HG03097 (cell line): ENCODE measurements at regions not wholly inside any gene's neighbourhood (a gene's known extent, or its start where the extent isn't known, plus 50 kb on each side); places are given as distances from the start of the nearest gene placed in this dataset.

Source experiments
- ATAC-seq: cut with Tn5 transposase; IDR thresholded peaks from one replicate; pipeline ENCODE4 v1.9.1; 2021; ENCODE audit not compliant: unreplicated experiment, low FRiP score

DNA sequence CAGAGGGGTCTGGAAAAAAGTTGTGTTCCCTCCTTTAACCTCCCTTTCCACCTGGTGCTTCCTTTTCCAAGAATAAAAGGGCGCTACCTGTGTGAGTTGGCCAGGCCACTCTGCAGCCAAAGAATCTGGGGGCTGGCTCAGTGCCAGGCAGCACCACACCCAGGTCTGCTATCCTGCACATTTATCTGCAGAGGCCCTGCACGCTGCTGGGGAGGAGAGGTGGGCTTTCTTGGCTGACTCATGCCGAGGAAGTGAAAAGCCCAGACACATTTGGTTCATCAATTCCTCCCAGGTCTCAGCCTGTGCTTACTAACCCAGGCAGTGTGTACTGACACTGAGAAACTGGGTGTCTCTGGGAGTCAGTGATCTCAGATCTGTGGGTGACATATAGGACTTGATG lies 79.8 kb upstream of the F3 start:
- no peak for ATAC-seq

DNA sequence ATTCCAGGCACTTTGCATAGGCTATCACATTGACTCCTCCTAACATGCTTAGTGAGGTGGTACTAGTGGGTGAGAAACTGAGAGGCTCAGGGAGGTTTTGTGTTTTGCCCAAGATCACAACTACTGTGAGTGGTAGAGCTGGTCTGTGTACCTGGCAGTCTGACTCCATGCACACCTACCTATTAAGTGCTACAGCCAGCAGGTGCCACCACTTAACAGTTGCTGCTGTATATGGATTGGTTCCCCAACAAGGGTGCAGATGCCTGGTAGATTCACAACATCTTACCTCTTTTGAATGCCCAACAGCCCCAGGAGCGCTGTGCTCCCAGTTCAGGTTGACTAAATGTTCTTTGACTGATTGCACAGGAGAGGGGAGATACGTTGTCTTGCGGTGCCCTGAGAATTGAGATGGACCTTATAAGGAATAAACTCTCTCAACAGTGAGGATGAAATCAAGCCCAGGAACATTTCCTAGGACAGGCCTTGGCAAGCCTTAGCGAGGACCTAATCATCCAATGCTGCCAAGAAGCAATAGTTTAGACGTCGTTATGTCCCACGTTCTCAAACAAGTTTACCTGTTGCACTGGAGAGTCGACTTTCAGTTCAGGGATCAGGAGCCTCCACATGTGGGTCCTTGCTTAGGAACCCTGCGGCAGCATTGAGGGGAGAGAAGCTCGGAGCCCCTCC lies 78.9 kb upstream of the F3 start:
- ATAC-seq, result no peak

DNA sequence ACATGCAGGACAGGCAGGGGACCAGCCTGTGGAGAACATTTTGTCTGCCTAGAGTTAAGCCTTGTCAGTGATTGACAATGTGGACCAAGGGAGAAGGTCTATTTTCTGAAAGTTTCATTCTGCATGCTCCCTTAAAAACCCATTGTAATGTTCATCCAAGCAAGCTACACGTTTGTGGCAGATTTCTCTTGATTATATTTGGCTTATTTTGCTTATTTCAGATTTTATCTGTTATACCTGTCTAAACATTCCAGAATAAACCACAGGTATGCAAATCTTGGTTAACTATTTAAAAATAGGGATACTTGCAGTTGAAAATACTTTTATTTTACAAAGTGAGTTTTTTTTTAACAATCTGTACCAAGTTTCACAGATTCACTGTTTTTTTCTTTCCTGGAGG lies 78.2 kb upstream of the F3 start:
- no peak for ATAC-seq

DNA sequence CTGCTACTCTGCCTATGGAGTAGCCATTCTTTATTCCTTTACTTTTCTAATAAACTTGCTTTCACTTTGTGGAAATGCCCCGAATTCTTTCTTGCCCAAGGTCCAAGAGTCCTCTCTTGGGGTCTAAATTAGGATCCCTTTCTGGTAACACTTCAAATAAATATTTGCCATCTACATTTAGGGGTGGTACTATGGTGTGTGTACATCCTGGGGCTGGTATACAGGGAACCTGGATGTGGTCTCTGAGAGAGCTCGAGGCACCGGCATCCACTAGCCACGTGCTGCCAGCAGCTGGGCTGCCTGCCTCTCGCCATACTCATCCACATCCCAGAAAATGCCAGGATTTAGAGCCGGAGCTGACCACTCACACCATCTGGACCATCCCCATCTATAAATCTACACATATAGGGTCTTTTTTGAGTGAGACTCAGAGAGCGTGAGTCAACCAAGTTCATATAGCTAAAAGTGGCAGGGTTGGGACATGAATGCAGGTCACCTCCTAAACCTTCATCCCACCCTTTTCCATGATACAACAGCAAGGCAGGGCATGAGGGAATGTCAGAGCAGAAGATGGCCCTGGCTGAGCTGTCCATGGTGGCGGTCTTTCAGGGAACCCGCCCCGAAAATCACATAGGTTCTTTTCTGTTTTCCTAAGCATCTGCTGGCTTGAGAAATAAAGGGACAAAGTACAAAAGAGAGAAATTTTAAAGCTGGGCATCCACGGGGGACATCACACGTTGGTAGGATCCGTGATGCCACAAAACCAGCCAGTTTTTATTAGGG lies 76.6 kb upstream of the F3 start:
- no peak for ATAC-seq

DNA sequence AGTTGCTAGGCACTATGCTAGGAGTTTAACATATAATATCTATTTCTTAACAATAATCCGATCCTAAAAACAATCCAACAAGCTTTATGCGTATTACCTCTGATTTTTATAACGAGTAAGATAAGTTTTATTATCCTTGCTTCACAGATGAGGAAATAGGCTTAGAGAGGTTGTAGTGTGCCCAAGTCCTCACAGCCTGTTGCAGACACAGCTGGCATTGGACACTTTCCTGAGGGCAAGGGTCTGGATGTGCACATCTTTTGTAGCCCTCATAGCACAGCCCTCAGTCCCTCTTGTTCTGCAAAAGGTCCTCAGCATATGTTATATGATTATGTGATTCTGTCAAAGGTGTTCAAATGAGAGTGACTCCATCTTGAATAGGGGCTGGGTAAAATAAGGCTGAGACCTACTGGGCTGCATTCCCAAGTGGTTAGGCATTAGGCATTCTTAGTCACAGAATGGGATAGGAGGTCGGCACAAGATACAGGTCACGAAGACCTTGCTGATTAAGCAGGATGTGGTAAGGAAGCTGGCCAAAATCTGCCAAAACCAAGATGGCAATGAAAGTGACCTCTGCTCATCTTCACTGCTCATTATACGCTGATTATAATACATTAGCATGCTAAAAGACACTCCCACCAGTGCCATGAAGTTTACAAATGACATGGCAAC lies 75.7 kb upstream of the F3 start:
- ATAC-seq, result no peak

DNA sequence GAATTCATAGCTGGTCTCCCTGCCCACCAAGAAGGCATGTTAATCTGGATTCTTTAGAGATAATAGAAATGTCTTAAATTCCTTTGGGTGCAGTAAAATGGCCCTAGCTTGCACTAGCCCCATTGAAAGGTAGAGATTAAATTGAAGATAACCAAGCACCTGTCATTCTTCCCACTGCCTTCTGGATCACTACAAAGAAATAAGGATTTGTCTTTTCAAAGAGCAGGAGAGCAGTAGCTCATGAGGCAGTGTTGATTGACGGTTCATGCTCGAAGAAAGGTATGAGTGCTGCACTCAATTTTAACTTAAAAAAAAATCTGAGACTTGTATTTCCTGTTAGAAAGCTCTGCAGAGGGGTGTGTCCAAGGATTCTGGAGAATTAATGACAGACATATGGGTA lies 74.9 kb upstream of the F3 start:
- no peak for ATAC-seq

DNA sequence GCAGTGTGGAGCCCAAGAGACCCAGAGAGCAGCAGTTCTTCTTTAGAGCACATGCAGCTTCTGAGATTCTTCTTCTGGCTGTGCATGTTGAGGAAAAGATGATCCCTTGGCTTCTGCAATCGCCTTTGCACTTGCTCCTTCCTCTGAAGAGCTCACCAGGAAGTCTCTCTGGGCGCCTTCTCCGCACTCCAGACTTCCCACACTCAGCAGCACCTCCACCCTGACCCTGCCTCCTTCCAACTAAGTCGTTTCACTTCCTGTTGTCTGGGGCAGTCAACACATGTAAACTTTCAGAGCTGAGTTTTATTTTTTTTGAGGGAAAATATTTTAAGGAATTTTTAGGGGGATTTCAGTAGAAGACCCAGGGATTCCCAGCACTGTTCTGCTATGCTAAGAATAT lies 73.4 kb upstream of the F3 start:
- ATAC-seq, result no peak

DNA sequence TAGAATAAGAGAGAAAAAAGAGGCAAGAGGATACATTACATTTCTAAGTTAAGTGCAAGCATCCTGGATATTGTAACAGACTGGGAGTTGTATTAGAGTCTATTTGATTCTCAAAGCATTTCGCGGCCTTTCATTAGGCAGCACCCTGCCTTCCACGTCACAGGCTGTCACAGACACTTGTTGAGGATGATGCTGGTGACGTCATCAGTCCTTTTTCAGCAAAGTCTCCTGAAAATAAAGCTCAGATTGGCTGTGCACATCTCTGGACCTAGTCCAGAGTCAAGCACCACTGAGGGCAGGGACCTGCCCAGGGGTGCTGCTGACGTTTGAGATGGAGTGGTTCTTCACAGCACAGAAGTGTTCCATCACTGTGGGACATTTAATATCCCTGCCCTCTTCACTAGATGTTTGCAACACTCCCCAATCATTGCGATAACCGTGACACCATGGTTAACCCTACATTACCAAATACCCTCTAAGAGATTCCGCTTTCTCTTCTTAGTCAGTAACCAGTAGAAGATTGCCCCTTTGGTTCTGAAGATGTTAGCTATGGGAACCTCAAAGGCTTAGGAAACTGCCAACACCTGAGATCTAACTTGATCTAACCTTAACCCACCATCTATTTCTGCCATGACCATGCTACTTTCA lies 72.7 kb upstream of the F3 start:
- no peak for ATAC-seq

DNA sequence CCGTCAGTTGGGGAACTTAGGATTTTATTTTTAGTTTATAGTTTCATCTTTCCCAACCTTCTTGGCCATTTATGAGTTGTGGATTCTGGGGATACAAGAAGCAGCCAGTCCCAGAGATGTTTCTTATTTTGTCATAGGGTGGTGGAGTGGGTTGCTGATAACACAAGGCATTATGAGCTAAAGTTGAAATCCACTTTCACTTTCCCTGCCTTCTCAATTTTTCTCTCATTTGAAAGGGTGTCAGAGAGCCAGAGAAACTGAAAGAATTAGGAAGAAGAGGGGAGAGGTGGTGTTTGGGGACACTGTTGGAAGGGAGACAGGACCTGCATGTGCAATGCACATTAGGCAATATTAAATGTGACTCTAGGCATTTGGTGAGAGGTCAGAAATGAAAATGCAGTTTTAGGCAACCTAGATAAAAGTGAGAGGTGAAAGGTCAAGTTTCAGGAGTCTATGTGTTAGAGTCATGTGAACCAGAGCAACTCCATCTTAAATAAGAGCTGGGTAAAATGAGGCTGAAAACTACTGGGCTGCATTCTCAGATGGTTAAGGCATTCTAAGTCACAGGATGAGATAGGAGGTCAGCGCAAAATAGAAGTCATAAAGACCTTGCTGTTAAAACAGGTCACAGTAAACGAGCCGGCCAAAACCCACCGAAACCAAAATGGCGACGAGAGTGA lies 71.1 kb upstream of the F3 start:
- ATAC-seq, result no peak

DNA sequence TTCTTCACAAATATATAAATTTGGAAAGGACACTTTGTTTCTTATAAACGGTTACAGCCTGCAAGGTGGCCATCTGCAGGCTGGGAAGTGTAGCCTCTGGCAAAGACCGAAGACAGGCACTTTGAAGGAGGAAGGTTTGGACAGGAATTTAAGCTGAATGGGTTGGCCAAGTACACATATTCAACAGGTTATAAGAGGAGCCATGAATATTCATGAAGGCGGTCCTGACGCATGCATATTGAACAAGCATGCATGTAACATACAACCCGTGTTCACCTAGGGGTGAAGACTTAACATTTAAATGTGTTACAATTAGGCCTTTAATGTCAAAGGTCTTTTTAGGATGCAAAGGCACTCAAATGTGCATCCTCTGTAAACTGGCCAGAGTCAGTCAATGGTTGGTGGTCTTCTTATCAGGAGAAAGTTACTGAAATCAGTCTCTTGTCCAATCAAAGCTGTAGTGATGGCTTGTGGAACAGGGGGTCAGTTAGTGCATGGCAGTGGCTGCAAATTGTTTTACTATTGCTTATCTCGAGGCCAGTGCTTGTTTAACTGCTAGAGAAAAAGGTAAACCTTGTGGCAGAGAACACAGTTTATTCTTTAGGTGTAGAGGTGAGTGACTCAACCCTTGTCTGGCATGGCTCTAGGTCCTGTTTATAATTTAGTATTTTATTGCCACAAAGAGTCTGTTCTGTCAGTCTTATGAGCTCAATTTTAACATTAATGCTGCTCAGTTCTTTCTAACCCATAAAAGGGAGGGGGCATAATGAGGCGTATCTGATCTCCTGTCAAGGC lies 70.3 kb upstream of the F3 start:
- no peak for ATAC-seq

DNA sequence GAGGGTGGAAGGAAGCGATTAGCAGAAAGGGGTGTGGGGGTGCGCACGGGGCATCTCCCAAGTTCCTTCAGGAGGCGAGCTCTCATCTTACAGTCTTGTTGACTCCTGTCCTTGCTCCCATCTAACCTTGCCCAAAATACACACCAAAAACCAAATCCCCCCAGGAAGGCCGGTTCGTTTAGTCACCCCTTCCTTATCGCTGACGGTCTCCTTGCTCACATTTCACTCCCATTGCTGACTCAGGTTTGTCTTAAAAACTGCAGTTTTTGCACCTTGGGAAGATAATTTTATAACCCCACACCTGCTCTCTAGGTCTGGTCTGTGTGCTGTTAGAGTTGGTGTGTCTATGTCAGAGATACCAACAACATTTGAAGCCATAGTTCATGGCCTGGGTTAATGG lies 68.1 kb upstream of the F3 start:
- no peak for ATAC-seq

DNA sequence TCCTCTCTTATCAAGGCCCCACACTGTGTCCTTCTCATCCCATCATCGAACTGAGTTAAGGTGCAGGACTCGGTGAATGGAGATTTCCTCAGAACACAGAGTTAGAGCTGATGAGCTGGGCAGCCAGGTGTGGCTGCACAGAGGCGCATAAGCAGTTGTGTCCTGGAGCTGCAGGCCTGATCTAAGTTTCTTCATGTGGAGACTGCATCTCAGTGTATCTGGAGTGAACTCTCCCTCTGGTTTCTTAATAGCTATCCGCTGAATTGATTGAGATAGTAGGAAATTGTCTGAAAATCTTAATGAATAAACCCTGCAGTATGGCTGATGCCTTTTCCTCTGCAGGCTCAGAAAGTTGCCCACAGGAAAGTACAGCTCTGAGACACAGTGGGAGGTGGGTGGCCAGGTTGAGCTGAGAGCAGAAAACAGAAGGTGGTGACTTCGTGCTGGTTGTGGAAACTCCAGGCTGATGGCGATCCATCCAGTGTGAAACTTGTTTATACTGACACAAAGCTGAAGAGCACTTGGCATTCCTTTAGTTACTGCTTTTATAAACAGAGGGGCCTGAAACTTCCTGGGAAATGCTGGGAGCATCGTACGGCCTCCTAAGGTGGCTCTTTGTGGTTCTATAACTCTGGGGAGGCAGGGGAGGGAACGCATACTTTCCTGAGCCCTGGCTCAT lies 67.4 kb upstream of the F3 start:
- ATAC-seq, result no peak

DNA sequence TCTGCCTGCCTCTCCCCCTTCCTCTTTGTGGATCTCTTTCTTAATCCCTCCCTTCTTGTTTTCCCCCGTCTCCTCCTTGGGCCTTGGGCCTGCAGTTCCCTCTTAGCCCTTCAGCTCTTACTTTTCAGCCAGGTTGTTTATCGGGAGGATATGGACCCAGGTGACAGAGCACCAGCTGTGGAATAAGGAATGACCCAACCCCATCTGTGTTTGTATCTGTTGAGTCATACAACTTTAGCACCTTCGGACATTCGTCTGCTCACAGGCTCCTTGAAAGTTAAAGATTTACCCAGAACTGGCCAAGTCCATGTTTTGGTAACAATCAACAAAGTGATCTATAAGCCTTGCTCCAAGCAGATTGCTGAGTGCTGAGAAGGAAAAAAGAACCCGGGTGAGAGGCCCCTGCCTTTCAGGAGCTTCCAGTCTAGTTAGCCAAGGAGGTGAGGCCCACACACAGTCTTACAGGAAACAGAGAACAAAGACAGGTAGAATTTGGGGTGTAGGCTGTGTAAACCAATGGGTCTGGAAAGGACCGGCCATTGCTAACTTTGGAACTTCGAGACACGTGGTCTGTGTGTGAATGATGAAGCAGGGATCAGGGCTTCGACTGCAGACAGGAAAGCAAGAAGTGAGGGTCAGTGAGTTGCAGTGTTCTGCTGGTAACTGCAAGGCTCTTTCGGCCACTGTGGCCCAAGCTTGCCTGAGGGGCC lies 66.7 kb upstream of the F3 start:
- ATAC-seq, result no peak

DNA sequence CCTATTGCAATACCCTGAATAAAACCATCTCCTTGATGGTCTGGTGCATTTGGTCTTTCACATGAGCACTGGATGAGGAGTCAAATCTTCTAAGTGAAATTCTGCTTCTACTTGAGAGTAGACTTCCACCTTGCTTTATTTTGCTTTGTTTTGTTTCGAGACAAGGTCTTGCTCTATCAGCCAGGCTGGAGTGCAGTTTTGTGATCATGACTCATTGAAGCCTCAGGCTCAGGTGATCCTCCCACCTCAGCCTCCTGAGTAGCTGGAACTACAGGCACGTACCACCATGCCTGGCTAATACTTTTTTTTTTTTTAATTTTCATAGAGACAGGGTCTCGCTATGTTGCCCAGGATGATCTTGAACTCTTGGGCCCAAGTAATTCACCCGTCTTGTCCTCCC lies 65.8 kb upstream of the F3 start:
- no peak for ATAC-seq

DNA sequence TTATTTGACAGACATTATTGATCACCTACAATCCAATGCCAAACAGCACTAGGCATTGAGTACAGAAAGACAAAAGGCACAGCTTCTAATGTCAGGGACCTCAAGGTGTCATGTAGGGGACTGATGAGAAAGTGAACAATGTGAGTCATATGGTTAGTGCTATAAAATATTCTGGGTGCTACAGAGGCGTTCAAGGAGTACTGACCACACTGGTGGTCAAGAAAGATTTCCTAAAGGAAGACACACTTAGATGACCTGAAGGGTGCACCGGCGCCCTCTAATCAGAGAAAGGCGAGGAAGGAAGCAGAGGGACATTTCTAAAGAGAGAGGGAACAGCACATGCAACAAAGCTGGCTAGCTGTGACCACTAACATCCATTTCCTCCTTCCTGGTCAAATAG lies 64.9 kb upstream of the F3 start:
- ATAC-seq, result no peak

DNA sequence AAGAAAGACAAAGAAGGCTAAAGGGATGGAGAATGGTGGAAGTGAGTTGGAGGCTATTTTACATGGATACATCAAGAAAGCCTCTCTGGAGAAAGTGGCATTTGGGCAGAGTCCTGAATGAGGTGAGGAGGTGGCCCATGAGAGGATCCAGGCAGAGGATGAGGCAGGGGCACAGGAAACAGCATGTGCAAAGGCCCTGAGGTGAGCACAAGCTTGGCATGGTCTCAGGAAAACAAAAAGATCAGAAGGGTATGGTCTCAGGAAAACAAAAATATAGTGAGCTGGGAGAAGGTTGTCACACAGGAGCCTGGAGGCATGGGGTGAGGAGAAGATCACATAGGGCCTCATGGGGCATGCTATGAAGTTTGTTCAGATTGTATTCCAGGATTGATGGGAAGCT lies 62.1 kb upstream of the F3 start:
- no peak for ATAC-seq

DNA sequence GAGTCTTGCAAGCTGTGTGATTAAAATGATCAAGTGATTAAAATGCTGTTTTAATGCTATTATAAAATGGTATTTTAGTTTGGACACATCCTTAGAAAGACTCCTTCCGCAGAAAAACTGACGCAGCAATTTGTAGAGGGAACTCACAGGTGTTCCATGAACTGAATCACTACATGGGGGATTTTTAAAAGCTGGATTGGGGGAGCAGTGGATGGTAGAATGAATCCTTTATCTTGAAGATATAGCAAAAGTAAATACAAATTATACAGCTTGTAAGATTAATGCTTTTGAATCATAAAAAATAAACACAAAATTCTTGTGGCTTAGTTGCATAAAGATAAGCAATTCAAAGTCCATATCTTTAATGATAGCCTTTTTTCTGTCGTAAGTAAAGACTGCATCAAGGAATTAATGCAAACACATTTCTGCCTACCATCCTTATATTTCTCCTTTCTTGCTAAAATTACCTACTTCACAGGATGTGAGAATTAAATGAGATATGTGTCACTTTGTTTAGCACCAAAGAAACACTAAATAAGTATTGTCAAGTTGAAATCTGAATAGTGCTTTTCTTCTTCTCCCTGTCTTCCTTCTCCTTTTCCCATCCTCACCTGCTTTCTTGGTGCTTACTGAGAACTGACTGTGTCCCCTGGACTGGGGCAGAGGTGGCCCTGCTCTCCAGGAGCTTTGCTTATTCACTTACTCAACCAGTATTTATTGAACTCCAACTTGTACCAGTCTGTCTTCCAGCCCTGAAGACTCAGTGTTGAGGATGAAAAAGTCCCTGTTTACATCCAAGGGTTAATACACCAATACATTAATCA lies 61.5 kb upstream of the F3 start:
- no peak for ATAC-seq

DNA sequence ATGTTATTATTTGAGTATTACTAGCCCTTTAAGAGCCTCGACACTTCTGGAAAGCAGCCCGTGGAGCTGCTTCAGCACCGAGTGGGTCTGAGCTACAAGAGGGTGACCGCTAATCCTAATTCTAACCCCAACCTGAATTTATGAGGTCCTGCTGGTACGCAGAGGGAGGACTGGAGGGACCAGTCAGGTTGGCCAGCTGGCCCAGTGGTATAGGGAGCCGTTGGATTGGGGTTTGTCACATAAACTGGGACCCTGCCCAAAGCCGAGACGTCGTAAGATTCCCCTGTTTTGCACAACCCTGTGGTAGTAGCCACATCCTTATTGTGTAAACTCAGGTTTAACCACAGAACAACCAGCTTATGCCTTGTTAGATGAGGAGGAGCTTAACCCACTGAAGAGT lies 60.8 kb upstream of the F3 start:
- ATAC-seq, result no peak
